Testis (tissue), 2 donors: ENCODE measurements at regions not wholly inside any gene's neighbourhood (a gene's known extent, or its start where the extent isn't known, plus 50 kb on each side); places are given as distances from the start of the nearest gene placed in this dataset.
A peak's percentile ranks its signal among the peaks of the same experiment; 100 is the strongest.

ENCODE experiments used
- DNase-seq: peaks from one replicate; pipeline ENCODE4 v3.0.0-alpha.2; 2019
- H3K27ac ChIP-seq, 2 donors: fragments of 200-600 bp; sonication (generic); one replicate each; pipeline ENCODE4 v1.5.1; 2019
- H3K27me3 ChIP-seq: fragments of 200-600 bp; sonication (generic); one replicate; pipeline ENCODE4 v1.5.1; 2019
- H3K36me3 ChIP-seq: fragments of 200-600 bp; sonication (generic); one replicate; pipeline ENCODE4 v1.5.1; 2017; ENCODE audit warnings: low read depth; ENCODE audit errors: missing control alignments
- H3K4me1 ChIP-seq: fragments of 200-600 bp; sonication (generic); one replicate; pipeline ENCODE4 v1.5.1; 2019
- H3K4me3 ChIP-seq, 2 donors: fragments of 200-600 bp; sonication (generic); one replicate each; pipeline ENCODE4 v1.5.1; 2017 to 2019
- H3K9me3 ChIP-seq: fragments of 200-600 bp; sonication (generic); one replicate; pipeline ENCODE4 v1.5.1; 2017
- POLR2A ChIP-seq: fragments of 450-650 bp; IDR thresholded peaks from one replicate; pipeline ENCODE4 v1.6.1; 2017; ENCODE audit warnings: antibody characterized with exemption, mild to moderate bottlenecking, moderate library complexity
- WGBS, 2 donors: methylation state at CpG; one replicate each; pipeline ENCODE4 v1.1.5; 2018; 5-methylcytosine and 5-hydroxymethylcytosine counted together
- intact Hi-C: fragments of 100-400 bp; cut with DNase I; formaldehyde crosslinking; loops from one replicate; pipeline ENCODE4 v1.15.1; 2023; ENCODE audit warnings: low total_unique reads
- TF ChIP-seq, protein P1 (sequence below), 3 experiments: fragments of 450-650 bp in 2 of 3; fragments of 200-600 bp in 1 of 3; sonication (generic) in 1 of 3; IDR thresholded peaks; one replicate each; pipeline ENCODE4 v1.5.1; 2016 to 2019; ENCODE audit warnings: antibody characterized with exemption in 3 of 3, mild to moderate bottlenecking in 2 of 3, moderate library complexity in 1 of 3

DNA sequence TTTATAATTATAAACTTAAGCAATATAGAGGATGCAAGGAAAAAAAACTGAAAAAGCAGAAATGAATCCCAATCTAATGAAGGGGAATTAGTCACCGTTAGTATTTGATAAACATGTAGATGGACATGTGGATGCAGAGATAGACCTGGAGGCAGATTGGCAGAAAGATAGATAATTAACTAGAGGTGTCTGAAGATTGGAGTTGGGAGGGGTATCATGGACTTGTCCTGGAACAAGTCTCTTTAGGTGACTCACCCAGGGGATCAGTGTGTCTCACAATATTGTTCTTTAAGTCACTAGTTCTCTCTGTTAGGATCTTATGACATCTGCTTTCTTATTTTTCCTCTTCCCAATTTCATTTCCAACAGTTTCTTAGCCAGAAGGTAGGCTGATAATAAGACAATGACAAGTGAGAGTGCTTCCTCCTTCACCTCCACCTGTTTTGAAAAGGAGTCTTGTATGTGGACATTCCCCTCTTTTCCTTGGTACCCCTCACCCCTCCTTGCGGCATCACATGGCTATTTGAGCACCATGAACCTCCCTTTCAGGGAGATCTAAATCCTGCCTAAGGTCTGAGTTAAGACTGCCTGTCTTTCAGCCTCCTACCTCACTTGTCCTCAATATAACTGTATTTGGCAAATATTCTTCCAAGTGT lies 987.7 kb downstream of the TSN start:
- no peak for DNase-seq
- intact Hi-C loops = no loop called here
- Histone ChIP-seq H3K9me3 (no peaks in the 10 kb centered on the region), H3K4me1 (no peaks in the 10 kb centered on the region), H3K4me3 (no peak overlapping the region), H3K27me3 (no peaks in the 10 kb centered on the region), H3K36me3 (no peaks in the 10 kb centered on the region), H3K27ac (no peak overlapping the region)
- TF ChIP-seq, protein P1, sequence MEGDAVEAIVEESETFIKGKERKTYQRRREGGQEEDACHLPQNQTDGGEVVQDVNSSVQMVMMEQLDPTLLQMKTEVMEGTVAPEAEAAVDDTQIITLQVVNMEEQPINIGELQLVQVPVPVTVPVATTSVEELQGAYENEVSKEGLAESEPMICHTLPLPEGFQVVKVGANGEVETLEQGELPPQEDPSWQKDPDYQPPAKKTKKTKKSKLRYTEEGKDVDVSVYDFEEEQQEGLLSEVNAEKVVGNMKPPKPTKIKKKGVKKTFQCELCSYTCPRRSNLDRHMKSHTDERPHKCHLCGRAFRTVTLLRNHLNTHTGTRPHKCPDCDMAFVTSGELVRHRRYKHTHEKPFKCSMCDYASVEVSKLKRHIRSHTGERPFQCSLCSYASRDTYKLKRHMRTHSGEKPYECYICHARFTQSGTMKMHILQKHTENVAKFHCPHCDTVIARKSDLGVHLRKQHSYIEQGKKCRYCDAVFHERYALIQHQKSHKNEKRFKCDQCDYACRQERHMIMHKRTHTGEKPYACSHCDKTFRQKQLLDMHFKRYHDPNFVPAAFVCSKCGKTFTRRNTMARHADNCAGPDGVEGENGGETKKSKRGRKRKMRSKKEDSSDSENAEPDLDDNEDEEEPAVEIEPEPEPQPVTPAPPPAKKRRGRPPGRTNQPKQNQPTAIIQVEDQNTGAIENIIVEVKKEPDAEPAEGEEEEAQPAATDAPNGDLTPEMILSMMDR (IDR thresholded peaks at IDR 0.05) = no peak
- TF ChIP-seq POLR2A = no peak
- 91 to 92% methylated on average over 2 of the region's 2 CpGs for WGBS, 2 donors

DNA sequence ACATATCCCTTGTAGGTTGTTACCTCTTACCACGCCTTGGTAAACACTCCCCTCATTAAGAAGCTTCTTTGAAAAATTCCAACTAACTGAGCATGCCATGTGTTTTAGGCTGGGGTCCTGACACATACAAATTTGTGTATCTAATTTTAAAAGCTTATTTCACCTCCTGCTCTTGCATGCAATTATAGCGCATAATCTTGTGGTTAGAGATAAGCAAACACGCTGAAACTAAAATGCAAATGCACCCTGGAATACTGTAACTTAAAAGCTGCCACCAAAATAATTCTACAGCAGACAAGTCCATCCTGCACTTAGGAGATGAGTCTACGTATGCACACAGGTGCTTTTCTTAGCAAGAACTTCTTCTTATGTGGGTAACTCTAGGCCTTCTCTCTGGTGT lies 990.2 kb downstream of the TSN start:
- TF ChIP-seq, protein P1 (IDR thresholded peaks at IDR 0.05) = no peak
- TF ChIP-seq POLR2A = no peak
- Histone ChIP-seq H3K36me3 (no peaks in the 10 kb centered on the region), H3K27me3 (no peaks in the 10 kb centered on the region), H3K4me1 (no peaks in the 10 kb centered on the region), H3K4me3 (no peak overlapping the region), H3K27ac (no peak overlapping the region), H3K9me3 (no peaks in the 10 kb centered on the region)
- intact Hi-C loops = no loop called here
- 68 to 72% methylated on average over 4 of the region's 4 CpGs for WGBS, 2 donors
- DNase-seq = no peak

DNA sequence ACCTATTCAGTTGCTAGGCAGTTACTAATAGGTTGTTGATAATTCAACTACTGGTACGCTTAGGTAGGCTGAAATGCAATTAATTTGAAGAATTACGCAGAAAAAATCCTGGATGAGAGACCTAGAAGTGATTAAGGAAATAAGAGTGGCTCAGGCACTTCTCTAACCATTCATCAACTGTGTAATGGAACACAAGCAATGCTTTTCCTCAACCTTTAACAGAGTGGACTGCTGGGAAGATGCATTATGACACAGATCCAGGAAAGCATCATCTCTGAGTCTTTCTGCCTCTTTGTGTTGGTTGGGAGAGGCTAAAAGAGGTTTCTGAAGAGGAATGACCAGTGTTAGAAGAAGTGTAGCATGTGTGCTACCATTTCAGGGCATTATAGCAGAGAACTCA lies 992.2 kb downstream of the TSN start:
- H3K36me3 ChIP-seq = no peaks in the 10 kb centered on the region
- intact Hi-C loops = no loop called here
- 85 to 92% methylated on average over 2 of the region's 2 CpGs for WGBS, 2 donors
- no peaks in the 10 kb centered on the region for H3K27me3 ChIP-seq
- no peaks in the 10 kb centered on the region for H3K9me3 ChIP-seq
- TF ChIP-seq, protein P1 (IDR thresholded peaks at IDR 0.05) = no peak
- no peak for TF ChIP-seq POLR2A
- H3K4me1 ChIP-seq = no peaks in the 10 kb centered on the region
- no peak overlapping the region for H3K27ac ChIP-seq
- DNase-seq = no peak
- H3K4me3 ChIP-seq = no peak overlapping the region

DNA sequence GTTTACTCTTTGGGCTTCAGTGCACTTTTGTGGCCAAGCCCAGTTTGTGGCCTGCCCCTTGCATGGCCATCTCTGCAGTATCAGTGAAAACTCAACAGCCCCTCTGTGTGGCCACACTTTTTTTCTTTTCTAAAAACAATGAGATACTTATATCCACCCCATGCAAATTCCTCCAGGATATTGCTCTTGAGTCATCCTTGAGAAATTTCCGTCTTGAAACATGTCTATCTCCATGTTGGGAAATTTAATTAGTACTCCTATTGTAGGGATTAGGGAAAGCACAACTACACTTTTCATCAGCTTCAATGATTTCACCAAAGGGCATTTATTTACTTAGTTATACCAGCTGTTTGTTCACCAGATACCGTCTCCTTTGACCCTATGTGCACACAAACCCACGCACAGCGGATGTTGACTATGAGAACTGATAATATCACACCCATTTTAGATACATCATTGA lies 993.1 kb downstream of the TSN start:
- intact Hi-C loops = no loop called here
- no peaks in the 10 kb centered on the region for H3K9me3 ChIP-seq
- H3K4me3 ChIP-seq = no peak overlapping the region
- 74 to 90% methylated on average over 4 of the region's 4 CpGs for WGBS, 2 donors
- H3K27ac ChIP-seq = no peak overlapping the region
- TF ChIP-seq, protein P1 (IDR thresholded peaks at IDR 0.05) = no peak
- TF ChIP-seq POLR2A = no peak
- H3K36me3 ChIP-seq = no peaks in the 10 kb centered on the region
- H3K4me1 ChIP-seq = no peaks in the 10 kb centered on the region
- peak; percentile 15 for DNase-seq
- H3K27me3 ChIP-seq = no peaks in the 10 kb centered on the region

GRCh38 chr2:122749405-122749804 lies 994.0 kb downstream of the TSN start:
- Histone ChIP-seq H3K4me3 (no peak overlapping the region), H3K27me3 (no peaks in the 10 kb centered on the region), H3K36me3 (no peaks in the 10 kb centered on the region), H3K9me3 (no peaks in the 10 kb centered on the region), H3K27ac (no peak overlapping the region), H3K4me1 (no peaks in the 10 kb centered on the region)
- TF ChIP-seq, protein P1 (IDR thresholded peaks at IDR 0.05) = no peak
- no peak for TF ChIP-seq POLR2A
- WGBS, 2 donors = 35 to 55% methylated on average over 1 of the region's 1 CpG
- intact Hi-C loops = no loop called here
- no peak for DNase-seq
